GM23248 (cell line): ENCODE measurements at regions not wholly inside any gene's neighbourhood (a gene's known extent, or its start where the extent isn't known, plus 50 kb on each side); places are given as distances from the start of the nearest gene placed in this dataset.
"Not testable (repeated sequence)": the region's sequence is repeated elsewhere in the genome, so short reads cannot be mapped to it uniquely, and the experiment has no call there.

ENCODE experiments used
- DNase-seq: peaks from one replicate; pipeline ENCODE4 v3.0.0-alpha.2; 2015
- H2AFZ ChIP-seq: fragments of 200-600 bp; sonication (generic); 2 replicates; pipeline ENCODE4 v1.6.1; 2016; ENCODE audit warnings: antibody characterized with exemption
- H3F3A ChIP-seq: fragments of 200-600 bp; sonication (generic); 2 replicates; pipeline ENCODE4 v1.6.1; 2016; ENCODE audit warnings: mild to moderate bottlenecking, antibody characterized with exemption, mixed run types; ENCODE audit not compliant: insufficient read depth
- H3K27ac ChIP-seq: fragments of 200-600 bp; sonication (generic); 2 replicates; pipeline ENCODE4 v1.5.1; 2016; ENCODE audit warnings: mild to moderate bottlenecking
- H3K27me3 ChIP-seq: fragments of 200-600 bp; sonication (generic); replicated peaks from 2 replicates; pipeline ENCODE4 v1.6.1; 2016; ENCODE audit warnings: mild to moderate bottlenecking; ENCODE audit not compliant: insufficient read depth
- H3K36me3 ChIP-seq: fragments of 200-600 bp; sonication (generic); 2 replicates; pipeline ENCODE4 v1.6.1; 2016; ENCODE audit warnings: low read depth, mild to moderate bottlenecking
- H3K4me1 ChIP-seq: fragments of 200-600 bp; sonication (generic); 2 replicates; pipeline ENCODE4 v1.6.1; 2016; ENCODE audit warnings: mild to moderate bottlenecking; ENCODE audit not compliant: insufficient read depth
- H3K4me2 ChIP-seq: fragments of 200-600 bp; sonication (generic); one replicate; pipeline ENCODE4 v1.6.1; 2016; ENCODE audit warnings: mild to moderate bottlenecking; ENCODE audit not compliant: unreplicated experiment
- H3K4me3 ChIP-seq: fragments of 200-600 bp; sonication (generic); 2 replicates; pipeline ENCODE4 v1.5.1; 2016; ENCODE audit warnings: mild to moderate bottlenecking
- H3K79me2 ChIP-seq: fragments of 200-600 bp; sonication (generic); 2 replicates; pipeline ENCODE4 v1.6.1; 2016; ENCODE audit warnings: mild to moderate bottlenecking; ENCODE audit not compliant: insufficient read depth
- H3K9ac ChIP-seq: fragments of 200-600 bp; sonication (generic); 2 replicates; pipeline ENCODE4 v1.6.1; 2016; ENCODE audit warnings: mild to moderate bottlenecking
- H3K9me2 ChIP-seq: fragments of 200-600 bp; sonication (generic); 2 replicates; pipeline ENCODE4 v1.6.1; 2016; ENCODE audit warnings: mixed run types, mild to moderate bottlenecking, moderate library complexity; ENCODE audit not compliant: insufficient read depth
- H3K9me3 ChIP-seq: fragments of 200-600 bp; sonication (generic); one replicate; pipeline ENCODE4 v1.6.1; 2017; ENCODE audit warnings: low read depth
- H4K20me1 ChIP-seq: fragments of 200-600 bp; sonication (generic); 2 replicates; pipeline ENCODE4 v1.6.0; 2016; ENCODE audit not compliant: insufficient read depth
- WGBS, 2 experiments: methylation state at CpG; one replicate each; pipeline ENCODE4 v1.1.6; 2015 to 2017; ENCODE audit warnings: low lambda C conversion rate in 2 of 2, low coverage in 1 of 2; ENCODE audit errors: missing lambda C conversion rate in 2 of 2; 5-methylcytosine and 5-hydroxymethylcytosine counted together
- in situ Hi-C: fragments of 300-500 bp; cut with MboI; formaldehyde crosslinking; loops from 2 replicates; pipeline ENCODE4 v1.15.0; 2020

GRCh38 chr5:177941386-177941785 is 54.7 kb downstream of the PROP1 start:
- H2AFZ ChIP-seq, H3K36me3 ChIP-seq, H3K9me2 ChIP-seq, in situ Hi-C loops, H4K20me1 ChIP-seq, H3K4me3 ChIP-seq, H3K79me2 ChIP-seq, H3K9ac ChIP-seq, H3F3A ChIP-seq, H3K27ac ChIP-seq, H3K4me1 ChIP-seq, H3K9me3 ChIP-seq, H3K27me3 ChIP-seq, DNase-seq, H3K4me2 ChIP-seq: not testable (repeated sequence)
- WGBS, 2 experiments: 60 to 72% methylated on average over 4 to 5 of the region's 5 CpGs

- whole genome bisulfite sequencing, 2 experiments: 50 to 54% methylated on average over 2 to 63 of the region's 79 CpGs
- H3K4me1 ChIP-seq, H3K9me2 ChIP-seq, H3K79me2 ChIP-seq, H3K27ac ChIP-seq, H3K4me2 ChIP-seq, H3K27me3 ChIP-seq, H3K9me3 ChIP-seq, H3K9ac ChIP-seq, H3F3A ChIP-seq, H3K36me3 ChIP-seq, in situ Hi-C loops, H4K20me1 ChIP-seq: not testable (repeated sequence)
- DNase-seq: peak; percentile 15
- Histone ChIP-seq H3K4me3 (peak overlapping the region; percentile 57), H2AFZ (0 out of 2 replicates have a peak overlapping the region, but pooled peaks have one; percentile 48)
Measured at GRCh38 chr5:177939246-177940171, 56.5 kb downstream of the PROP1 start.

DNA sequence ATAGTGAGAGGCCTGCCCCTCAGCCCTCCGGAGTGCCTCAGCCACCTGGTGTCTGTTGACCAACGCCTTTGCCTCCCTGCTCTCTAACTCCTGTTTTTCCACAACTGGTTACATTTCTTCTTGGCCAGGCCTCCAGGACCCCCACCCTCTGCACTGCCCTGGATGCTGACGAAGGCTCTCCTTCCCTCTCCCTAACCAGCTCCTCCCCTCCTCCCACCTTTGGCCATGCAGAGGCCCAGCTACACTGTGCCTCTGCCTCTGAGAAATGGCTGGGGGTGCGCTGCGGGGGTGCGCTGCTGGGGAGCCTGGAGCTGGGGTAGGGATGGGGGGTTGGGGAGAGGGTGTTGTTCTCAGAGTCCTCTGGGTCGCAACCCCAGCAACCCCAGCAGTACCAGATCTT is 57.3 kb downstream of the PROP1 start:
- H3K79me2 ChIP-seq, H3K4me2 ChIP-seq, H4K20me1 ChIP-seq, H3K9me2 ChIP-seq, H3K9ac ChIP-seq, H3F3A ChIP-seq, H3K27ac ChIP-seq, H3K27me3 ChIP-seq, H3K4me3 ChIP-seq, in situ Hi-C loops, H3K9me3 ChIP-seq, H2AFZ ChIP-seq, DNase-seq, H3K36me3 ChIP-seq, H3K4me1 ChIP-seq: not testable (repeated sequence)
- 45 to 50% methylated on average over 6 to 7 of the region's 7 CpGs for WGBS, 2 experiments

- H2AFZ ChIP-seq, in situ Hi-C loops, H3K9me2 ChIP-seq, H4K20me1 ChIP-seq, H3K27ac ChIP-seq, H3K4me1 ChIP-seq, H3K9me3 ChIP-seq, H3K4me2 ChIP-seq, H3K9ac ChIP-seq, H3K27me3 ChIP-seq, H3F3A ChIP-seq, H3K79me2 ChIP-seq, H3K36me3 ChIP-seq, H3K4me3 ChIP-seq: not testable (repeated sequence)
- DNase-seq: peak; percentile 17
Measured at GRCh38 chr5:177934233-177934632, 61.8 kb downstream of the PROP1 start.

DNA sequence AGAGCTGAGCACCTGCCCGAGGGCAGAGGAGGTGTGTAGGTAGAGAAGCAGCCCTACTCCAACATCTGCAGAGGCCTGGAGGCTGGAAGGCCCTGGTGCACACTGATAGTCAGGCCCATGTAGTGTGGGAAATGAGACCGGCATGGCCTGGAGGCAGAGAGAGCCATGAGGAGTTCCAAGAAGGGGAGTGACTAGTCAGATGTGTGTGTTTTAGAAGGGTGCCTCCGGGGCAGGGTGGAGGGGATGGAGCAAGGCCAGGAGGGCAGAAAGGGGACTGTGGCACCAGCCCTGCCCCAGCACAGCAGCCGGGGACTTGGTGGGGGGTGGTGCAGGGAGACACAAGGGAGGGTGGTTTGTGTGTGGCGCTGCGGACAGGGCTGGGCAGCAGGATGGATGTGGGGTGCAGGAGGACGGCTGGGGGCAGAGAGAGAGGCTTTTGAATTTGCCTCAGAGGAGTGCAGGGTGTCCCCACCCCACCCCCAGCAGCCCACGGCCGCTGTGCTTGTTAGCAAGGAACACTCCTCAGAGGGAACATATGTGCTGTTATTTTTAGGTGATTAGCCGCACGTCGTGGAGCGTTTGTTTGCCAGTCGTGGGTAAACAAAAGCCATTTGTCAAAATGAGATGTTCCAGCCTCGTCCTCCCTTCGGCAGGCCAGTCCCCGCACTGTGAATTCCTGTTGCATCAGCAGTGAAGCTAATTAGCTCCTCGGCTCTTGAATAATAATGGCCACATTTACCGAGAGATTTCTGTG is 65.6 kb downstream of the PROP1 start:
- peak; percentile 6 for DNase-seq
- H3K9me3 ChIP-seq, H3K27ac ChIP-seq, H3K4me3 ChIP-seq, H3K27me3 ChIP-seq, H3K79me2 ChIP-seq, H3F3A ChIP-seq, H3K9me2 ChIP-seq, H4K20me1 ChIP-seq, H3K4me2 ChIP-seq, H3K9ac ChIP-seq, H3K4me1 ChIP-seq, H2AFZ ChIP-seq, H3K36me3 ChIP-seq, in situ Hi-C loops: not testable (repeated sequence)
- 23% methylated on average over 9 to 19 of the region's 19 CpGs for WGBS, 2 experiments

DNA sequence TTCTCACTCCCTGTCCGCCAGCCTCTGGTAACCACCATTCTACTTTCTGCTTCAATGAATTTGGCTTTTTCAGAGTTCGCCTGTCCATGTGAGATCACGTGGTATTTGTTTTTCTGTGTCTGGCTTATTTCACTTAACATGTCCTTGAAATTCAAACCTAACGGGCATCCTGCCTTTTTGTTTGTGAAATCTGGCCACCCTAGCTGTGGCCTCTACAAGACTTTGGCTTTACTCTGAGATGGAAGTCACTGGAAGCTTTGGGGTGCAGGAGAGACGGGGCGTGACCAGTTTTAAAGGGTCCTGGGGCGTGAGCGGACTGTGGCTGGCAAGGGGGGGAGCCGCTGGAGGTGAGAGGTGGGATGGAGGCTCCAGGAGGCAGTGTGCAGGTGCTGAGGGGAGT is 66.4 kb downstream of the PROP1 start:
- H3K4me3 ChIP-seq, H3K27ac ChIP-seq, H3K9me2 ChIP-seq, in situ Hi-C loops, H4K20me1 ChIP-seq, H3F3A ChIP-seq, H3K4me1 ChIP-seq, H3K36me3 ChIP-seq, H3K9ac ChIP-seq, H3K9me3 ChIP-seq, H3K27me3 ChIP-seq, H3K4me2 ChIP-seq, H2AFZ ChIP-seq, H3K79me2 ChIP-seq, DNase-seq: not testable (repeated sequence)
- WGBS, 2 experiments: 94% methylated on average over 5 of the region's 9 CpGs; no CpG with 5 or more reads in 1 of the 2 experiments

GRCh38 chr5:177927500-177927899 is 68.5 kb downstream of the PROP1 start:
- H3K9me2 ChIP-seq, in situ Hi-C loops: not testable (repeated sequence)

More at GRCh38 chr5:177927500-177927899, 68.5 kb downstream of the PROP1 start:
- WGBS, 2 experiments: 100% methylated on average over 1 of the region's 4 CpGs; no CpG with 5 or more reads in 1 of the 2 experiments
- H4K20me1 ChIP-seq, H3K9ac ChIP-seq, DNase-seq, H3K27me3 ChIP-seq, H2AFZ ChIP-seq, H3F3A ChIP-seq, H3K4me3 ChIP-seq, H3K9me3 ChIP-seq, H3K36me3 ChIP-seq, H3K27ac ChIP-seq, H3K79me2 ChIP-seq, H3K4me1 ChIP-seq, H3K4me2 ChIP-seq: not testable (repeated sequence)
